MM.1S (cell line): ENCODE measurements at regions not wholly inside any gene's neighbourhood (a gene's known extent, or its start where the extent isn't known, plus 50 kb on each side); places are given as distances from the start of the nearest gene placed in this dataset.

ENCODE experiments used
- EZH2phosphoT487 ChIP-seq: fragments of 300-600 bp; sonication (generic); IDR thresholded peaks from 2 replicates; pipeline ENCODE4 v1.6.1; 2018; ENCODE audit warnings: antibody characterized with exemption, low read length
- TF ChIP-seq, protein P1 (sequence below): fragments of 300-600 bp; sonication (generic); IDR thresholded peaks from 2 replicates; pipeline ENCODE4 v1.5.1; 2016; ENCODE audit warnings: antibody characterized with exemption, low read length, mixed read lengths

DNA sequence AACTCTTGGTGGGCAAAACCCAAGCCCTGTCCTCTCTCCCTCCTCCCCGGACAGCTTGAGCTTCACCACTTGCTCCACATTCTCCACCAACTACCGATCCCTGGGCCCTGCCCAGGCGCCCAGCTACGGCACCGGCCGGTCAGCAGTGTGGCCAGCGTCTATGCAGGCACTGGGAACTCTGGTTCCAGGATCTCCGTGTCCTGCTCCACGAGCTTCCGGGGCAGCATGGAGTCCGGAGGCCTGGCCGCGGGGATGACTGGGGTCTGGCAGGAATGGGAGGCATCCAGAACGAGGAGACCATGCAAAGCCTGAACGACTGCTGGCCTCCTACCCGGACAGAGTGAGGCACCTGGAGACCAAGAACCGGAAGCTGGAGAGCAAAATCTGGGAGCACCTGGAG lies 68.9 kb upstream of the RTL6 start:
- TF ChIP-seq, protein P1, sequence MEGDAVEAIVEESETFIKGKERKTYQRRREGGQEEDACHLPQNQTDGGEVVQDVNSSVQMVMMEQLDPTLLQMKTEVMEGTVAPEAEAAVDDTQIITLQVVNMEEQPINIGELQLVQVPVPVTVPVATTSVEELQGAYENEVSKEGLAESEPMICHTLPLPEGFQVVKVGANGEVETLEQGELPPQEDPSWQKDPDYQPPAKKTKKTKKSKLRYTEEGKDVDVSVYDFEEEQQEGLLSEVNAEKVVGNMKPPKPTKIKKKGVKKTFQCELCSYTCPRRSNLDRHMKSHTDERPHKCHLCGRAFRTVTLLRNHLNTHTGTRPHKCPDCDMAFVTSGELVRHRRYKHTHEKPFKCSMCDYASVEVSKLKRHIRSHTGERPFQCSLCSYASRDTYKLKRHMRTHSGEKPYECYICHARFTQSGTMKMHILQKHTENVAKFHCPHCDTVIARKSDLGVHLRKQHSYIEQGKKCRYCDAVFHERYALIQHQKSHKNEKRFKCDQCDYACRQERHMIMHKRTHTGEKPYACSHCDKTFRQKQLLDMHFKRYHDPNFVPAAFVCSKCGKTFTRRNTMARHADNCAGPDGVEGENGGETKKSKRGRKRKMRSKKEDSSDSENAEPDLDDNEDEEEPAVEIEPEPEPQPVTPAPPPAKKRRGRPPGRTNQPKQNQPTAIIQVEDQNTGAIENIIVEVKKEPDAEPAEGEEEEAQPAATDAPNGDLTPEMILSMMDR: no peak
- TF ChIP-seq EZH2phosphoT487: no peak
